CD4-positive, alpha-beta T cell treated with Interleukin-21 for 1 hour (primary cell): ENCODE measurements at regions not wholly inside any gene's neighbourhood (a gene's known extent, or its start where the extent isn't known, plus 50 kb on each side); places are given as distances from the start of the nearest gene placed in this dataset.
"Not testable (repeated sequence)": the region's sequence is repeated elsewhere in the genome, so short reads cannot be mapped to it uniquely, and the experiment has no call there.

Experiments
- DNase-seq: peaks from one replicate; pipeline ENCODE4 v3.0.0-alpha.2; 2020

GRCh38 chr18:10256276-10256675 is 198.2 kb upstream of the APCDD1 start:
- not testable (repeated sequence) for DNase-seq

GRCh38 chr18:10258836-10259474 is 195.5 kb upstream of the APCDD1 start:
- no peak for DNase-seq

- no peak for DNase-seq
Observed at GRCh38 chr18:10259901-10260300, 194.5 kb upstream of the APCDD1 start.

GRCh38 chr18:10261344-10262276 is 192.8 kb upstream of the APCDD1 start:
- DNase-seq: no peak

- DNase-seq: no peak
Observed at GRCh38 chr18:10262566-10262965, 191.9 kb upstream of the APCDD1 start.

- no peak for DNase-seq
Observed at GRCh38 chr18:10264260-10264659, 190.2 kb upstream of the APCDD1 start.

GRCh38 chr18:10265560-10266333 is 188.7 kb upstream of the APCDD1 start:
- DNase-seq: no peak

- no peak for DNase-seq
Observed at GRCh38 chr18:10266334-10266590, 188.2 kb upstream of the APCDD1 start.

- DNase-seq: no peak
Observed at GRCh38 chr18:10269261-10269660, 185.2 kb upstream of the APCDD1 start.

GRCh38 chr18:10270151-10270571 is 184.3 kb upstream of the APCDD1 start:
- no peak for DNase-seq

- DNase-seq: no peak
Observed at GRCh38 chr18:10271481-10271880, 183.0 kb upstream of the APCDD1 start.

GRCh38 chr18:10274301-10274700 is 180.1 kb upstream of the APCDD1 start:
- no peak for DNase-seq

GRCh38 chr18:10275486-10275885 is 178.9 kb upstream of the APCDD1 start:
- DNase-seq: no peak

- no peak for DNase-seq
Observed at GRCh38 chr18:10278265-10278664, 176.2 kb upstream of the APCDD1 start.

GRCh38 chr18:10279471-10279870 is 175.0 kb upstream of the APCDD1 start:
- DNase-seq: no peak

- no peak for DNase-seq
Observed at GRCh38 chr18:10279905-10280644, 174.4 kb upstream of the APCDD1 start.

GRCh38 chr18:10284540-10285282 is 169.7 kb upstream of the APCDD1 start:
- no peak for DNase-seq

GRCh38 chr18:10285283-10285640 is 169.2 kb upstream of the APCDD1 start:
- no peak for DNase-seq

- DNase-seq: no peak
Observed at GRCh38 chr18:10286580-10287150, 167.8 kb upstream of the APCDD1 start.

GRCh38 chr18:10289251-10289650 is 165.2 kb upstream of the APCDD1 start:
- no peak for DNase-seq

GRCh38 chr18:10289951-10290637 is 164.3 kb upstream of the APCDD1 start:
- DNase-seq: no peak
